ENCODE measurements at regions not wholly inside any gene's neighbourhood (a gene's known extent, or its start where the extent isn't known, plus 50 kb on each side); places are given as distances from the start of the nearest gene placed in this dataset.

DNA sequence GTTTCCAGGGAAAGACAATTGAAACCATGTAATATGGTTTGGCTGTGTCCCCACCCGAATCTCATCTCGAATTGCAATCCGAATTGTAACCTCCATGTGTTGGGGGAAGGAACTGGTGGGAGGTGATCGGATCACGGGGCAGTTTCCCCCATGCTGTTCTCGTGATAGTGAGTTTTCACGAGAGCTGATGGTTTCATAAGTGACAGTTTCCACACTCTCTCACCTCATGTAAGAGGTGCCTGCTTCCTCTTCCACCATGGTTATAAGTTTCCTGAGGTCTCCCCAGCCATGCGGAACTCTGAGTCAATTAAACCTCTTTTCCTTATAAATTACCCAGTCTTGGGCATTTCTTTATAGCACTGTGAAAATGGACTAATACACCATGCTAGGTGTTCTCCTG, 148.3 kb upstream of the CADM1 start:
- no peak for ATAC-seq
- Histone ChIP-seq H3K4me3 (no peak overlapping the region), H3K27me3 (no peaks in the 10 kb centered on the region), H3K36me3 (no peaks in the 10 kb centered on the region), H3K4me1 (no peaks in the 10 kb centered on the region), H3K9me3 (no peaks in the 10 kb centered on the region), H3K27ac (no peak overlapping the region)
- no peak for DNase-seq
- intact Hi-C loops (cut with DNase I; ENCODE audit: low total_unique reads) = no loop called here
- TF ChIP-seq POLR2A (IDR thresholded peaks at IDR 0.05) = no peak
- TF ChIP-seq, protein P1, sequence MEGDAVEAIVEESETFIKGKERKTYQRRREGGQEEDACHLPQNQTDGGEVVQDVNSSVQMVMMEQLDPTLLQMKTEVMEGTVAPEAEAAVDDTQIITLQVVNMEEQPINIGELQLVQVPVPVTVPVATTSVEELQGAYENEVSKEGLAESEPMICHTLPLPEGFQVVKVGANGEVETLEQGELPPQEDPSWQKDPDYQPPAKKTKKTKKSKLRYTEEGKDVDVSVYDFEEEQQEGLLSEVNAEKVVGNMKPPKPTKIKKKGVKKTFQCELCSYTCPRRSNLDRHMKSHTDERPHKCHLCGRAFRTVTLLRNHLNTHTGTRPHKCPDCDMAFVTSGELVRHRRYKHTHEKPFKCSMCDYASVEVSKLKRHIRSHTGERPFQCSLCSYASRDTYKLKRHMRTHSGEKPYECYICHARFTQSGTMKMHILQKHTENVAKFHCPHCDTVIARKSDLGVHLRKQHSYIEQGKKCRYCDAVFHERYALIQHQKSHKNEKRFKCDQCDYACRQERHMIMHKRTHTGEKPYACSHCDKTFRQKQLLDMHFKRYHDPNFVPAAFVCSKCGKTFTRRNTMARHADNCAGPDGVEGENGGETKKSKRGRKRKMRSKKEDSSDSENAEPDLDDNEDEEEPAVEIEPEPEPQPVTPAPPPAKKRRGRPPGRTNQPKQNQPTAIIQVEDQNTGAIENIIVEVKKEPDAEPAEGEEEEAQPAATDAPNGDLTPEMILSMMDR (IDR thresholded peaks at IDR 0.05 in 4 of 5, conservative IDR thresholded peaks at IDR 0.05 in 1 of 5) = no peak
- in situ Hi-C loops (cut with MboI; ENCODE audit: low sequenced_read_pairs in 4 of 4) = no loop called here

DNA sequence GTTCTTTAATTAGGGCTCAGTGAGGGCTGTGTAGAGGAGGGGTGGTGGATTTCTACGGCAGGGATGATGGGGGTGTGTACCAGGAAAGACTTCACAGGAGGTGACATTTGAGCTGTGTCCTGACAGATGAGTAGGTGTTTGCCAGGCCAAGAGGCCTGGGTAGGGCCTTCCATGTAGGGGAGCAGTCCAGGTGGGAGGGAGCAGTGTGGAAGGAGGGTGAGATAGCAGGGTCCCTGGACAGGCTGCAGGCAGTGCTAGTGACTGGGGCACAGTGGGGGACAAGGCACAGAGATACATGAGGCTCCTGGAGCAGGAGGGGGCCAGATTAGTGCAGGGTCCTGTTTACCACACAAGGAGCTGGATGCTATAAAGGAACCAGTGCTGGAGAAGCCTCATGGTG, 147.9 kb upstream of the CADM1 start:
- no peak for ATAC-seq

DNA sequence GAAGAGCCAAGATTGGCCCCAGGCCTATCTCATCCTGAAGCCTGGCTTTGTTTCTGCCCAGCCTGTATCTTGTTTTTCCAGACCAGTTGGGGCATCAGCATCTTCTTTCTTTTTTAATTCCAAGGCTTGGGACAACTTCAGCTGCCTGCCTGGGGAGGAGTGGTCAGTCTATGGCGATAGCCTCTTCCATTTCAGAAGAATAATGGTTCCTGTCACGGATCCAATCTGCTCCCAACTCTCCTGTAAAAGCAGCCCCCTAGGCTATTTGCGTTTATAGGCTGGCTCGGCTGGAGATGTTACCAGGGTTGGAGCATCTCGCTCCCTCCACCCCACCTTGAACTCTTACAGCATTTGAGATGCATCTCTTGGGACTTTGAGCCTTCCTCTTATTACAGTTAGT, 145.2 kb upstream of the CADM1 start:
- Histone ChIP-seq H3K27me3 (no peaks in the 10 kb centered on the region), H3K4me3 (no peak overlapping the region), H3K4me1 (no peaks in the 10 kb centered on the region), H3K36me3 (no peaks in the 10 kb centered on the region), H3K27ac (no peak overlapping the region), H3K9me3 (no peaks in the 10 kb centered on the region)
- DNase-seq = no peak
- in situ Hi-C loops (cut with MboI; ENCODE audit: low sequenced_read_pairs in 4 of 4) = no loop called here
- intact Hi-C loops (cut with DNase I; ENCODE audit: low total_unique reads) = no loop called here
- ATAC-seq = no peak
- no peak for TF ChIP-seq POLR2A (IDR thresholded peaks at IDR 0.05)
- TF ChIP-seq, protein P1 (IDR thresholded peaks at IDR 0.05 in 4 of 5, conservative IDR thresholded peaks at IDR 0.05 in 1 of 5) = no peak

More for the DNA sequence above, 147.9 kb upstream of the CADM1 start:
- in situ Hi-C loops (cut with MboI; ENCODE audit: low sequenced_read_pairs in 4 of 4) (no loop called here), intact Hi-C loops (cut with DNase I; ENCODE audit: low total_unique reads) (no loop called here)
- no peak overlapping the region for H3K27ac ChIP-seq
- H3K4me3 ChIP-seq = no peak overlapping the region
- DNase-seq = no peak
- H3K27me3 ChIP-seq = no peaks in the 10 kb centered on the region
- no peaks in the 10 kb centered on the region for H3K36me3 ChIP-seq
- no peaks in the 10 kb centered on the region for H3K4me1 ChIP-seq
- TF ChIP-seq, protein P1 (IDR thresholded peaks at IDR 0.05 in 4 of 5, conservative IDR thresholded peaks at IDR 0.05 in 1 of 5) = no peak
- no peak for TF ChIP-seq POLR2A (IDR thresholded peaks at IDR 0.05)
- no peaks in the 10 kb centered on the region for H3K9me3 ChIP-seq

DNA sequence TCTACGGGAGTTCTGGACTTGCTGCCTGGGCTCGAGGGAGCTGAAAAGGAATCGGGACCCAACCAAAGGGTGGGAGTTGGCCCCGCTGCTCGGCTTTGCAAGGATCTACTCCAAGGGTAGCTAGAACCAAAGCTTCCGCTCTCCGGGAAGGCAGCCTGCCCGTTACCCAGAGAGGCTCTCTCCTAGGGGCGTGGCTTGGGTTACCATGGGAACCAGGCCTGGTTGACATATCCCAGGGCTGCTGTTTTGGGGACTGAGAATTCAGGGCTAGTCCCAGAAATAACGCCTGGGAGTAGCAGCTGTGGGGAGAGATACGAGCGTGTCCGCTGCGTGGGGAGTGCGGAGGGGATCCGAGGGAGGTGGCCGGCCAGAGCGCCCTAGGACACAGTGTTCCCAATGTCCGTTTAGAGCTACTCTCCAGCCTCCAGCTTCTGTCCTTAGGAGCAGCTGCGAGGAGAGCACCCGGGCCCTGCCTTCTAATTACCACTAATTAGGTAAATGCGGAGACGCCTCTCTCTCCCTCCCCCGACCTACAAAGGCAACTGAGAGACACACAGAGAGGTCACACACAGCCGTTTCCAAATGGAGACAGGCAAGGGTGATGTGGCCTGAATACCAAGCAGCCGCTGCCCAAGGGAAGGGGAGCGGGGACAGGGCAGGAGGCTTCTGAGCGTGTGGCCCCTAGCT, 141.6 kb upstream of the CADM1 start:
- intact Hi-C loops (cut with DNase I; ENCODE audit: low total_unique reads) = no loop called here
- no peaks in the 10 kb centered on the region for H3K27me3 ChIP-seq

More for the DNA sequence above, 141.6 kb upstream of the CADM1 start:
- in situ Hi-C loops (cut with MboI; ENCODE audit: low sequenced_read_pairs in 4 of 4) = no loop called here
- Histone ChIP-seq H3K36me3 (no peaks in the 10 kb centered on the region), H3K4me1 (no peaks in the 10 kb centered on the region), H3K27ac (no peak overlapping the region), H3K9me3 (no peaks in the 10 kb centered on the region), H3K4me3 (no peak overlapping the region)
- ATAC-seq = no peak
- TF ChIP-seq POLR2A (IDR thresholded peaks at IDR 0.05) = no peak
- TF ChIP-seq, protein P1 (IDR thresholded peaks at IDR 0.05 in 4 of 5, conservative IDR thresholded peaks at IDR 0.05 in 1 of 5) = no peak
- no peak for DNase-seq

All from gastrocnemius medialis (tissue), 4 donors.